Nucleus accumbens (tissue), 56 donors: ENCODE measurements at regions not wholly inside any gene's neighbourhood (a gene's known extent, or its start where the extent isn't known, plus 50 kb on each side); places are given as distances from the start of the nearest gene placed in this dataset.
"Not testable (repeated sequence)": the region's sequence is repeated elsewhere in the genome, so short reads cannot be mapped to it uniquely, and the experiment has no call there.

Experiments used
- DNase-seq, 56 donors: peaks; one replicate each; lab custom pipeline; 2025; lab: John Stamatoyannopoulos, UW

DNA sequence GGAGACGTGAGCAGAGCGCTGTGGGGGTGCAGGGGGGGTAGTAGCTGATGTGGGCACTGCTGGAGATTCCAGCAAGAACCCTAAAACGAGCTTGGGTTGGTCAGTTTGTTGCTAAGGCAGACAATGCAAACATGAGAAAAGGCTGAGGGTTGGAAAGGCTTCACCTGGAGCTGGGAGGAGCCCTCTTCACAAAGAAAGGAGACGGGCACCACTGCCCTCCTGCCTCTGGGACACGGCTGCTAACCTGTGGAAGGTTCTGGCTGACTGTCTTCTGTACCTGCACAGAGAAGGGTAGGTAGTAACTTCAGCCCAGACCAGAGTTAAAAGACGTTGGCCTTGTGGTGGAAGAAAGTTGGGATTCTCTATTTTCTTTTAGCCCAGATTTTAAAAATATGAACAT lies 108.7 kb downstream of the SUCLA2 start:
- DNase-seq = no peak

DNA sequence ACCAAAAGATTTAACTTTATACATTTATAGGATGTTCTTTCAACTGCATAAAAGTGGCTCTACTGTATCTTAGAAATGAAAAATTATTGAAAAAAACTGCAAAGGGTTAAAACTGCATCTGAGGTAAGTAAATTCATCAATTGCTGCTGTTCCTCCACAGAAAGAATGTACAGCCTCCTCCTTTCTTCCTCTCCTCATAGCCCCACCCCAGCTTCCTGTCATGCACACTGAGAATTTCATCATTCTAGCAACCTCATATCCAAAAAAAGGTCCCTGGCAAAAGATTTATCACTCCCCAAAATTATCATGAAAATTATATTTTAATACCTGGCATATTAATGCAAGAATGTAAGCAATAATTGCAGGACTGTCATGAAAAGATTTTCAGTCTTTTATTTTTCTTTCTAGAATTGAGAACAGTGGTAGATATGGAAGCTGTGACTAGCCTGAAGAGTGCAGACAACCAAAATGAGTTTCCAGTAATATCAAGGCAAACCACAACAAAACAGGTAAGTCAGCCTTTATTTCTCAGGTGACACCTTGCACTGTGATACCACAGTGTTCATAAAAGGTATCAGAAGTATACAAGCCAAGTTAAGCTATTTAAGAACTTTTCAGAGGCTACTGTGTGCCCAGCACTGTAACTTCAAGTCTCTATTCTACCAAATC lies 110.8 kb downstream of the SUCLA2 start:
- peak in 2 of 56 donors; percentile 1 to 5 for DNase-seq

DNA sequence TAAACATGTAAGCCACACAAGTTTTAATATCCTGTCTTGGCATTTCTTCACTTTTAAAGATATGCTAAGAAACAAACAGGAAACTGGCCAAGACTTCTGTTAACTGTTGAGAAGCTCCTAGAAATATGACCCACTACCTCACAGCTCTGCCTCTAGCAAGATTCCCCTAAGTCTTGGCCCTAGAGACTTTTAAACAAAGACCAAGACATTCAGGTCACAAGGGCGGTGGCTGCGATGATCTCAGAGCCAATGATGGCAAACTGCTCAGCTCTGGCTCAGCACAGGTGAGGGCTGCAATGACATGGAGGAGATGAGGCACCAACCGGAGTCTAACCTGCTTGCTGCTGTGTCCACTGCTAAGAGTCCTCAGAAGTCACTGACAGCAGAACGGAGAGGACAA lies 114.8 kb downstream of the SUCLA2 start:
- DNase-seq = no peak

DNA sequence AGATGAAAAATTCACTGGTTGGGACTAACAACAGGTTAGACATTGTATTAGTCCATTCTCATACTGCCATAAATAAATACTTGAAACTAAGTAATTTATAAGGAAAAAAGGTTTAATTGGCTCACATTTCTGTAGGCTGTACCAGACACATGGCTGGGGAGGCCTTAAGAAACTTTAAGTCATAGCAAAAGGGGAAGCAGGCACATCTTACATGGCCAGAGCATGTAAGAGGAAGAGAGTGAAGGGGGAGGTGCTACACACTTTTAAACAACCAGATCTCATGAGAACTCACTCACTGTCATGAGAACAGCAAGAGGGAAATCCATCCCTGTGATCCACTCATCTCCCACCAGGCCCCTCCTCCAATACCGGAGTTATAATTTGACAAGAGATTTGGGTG lies 125.9 kb downstream of the SUCLA2 start:
- DNase-seq = no peak

DNA sequence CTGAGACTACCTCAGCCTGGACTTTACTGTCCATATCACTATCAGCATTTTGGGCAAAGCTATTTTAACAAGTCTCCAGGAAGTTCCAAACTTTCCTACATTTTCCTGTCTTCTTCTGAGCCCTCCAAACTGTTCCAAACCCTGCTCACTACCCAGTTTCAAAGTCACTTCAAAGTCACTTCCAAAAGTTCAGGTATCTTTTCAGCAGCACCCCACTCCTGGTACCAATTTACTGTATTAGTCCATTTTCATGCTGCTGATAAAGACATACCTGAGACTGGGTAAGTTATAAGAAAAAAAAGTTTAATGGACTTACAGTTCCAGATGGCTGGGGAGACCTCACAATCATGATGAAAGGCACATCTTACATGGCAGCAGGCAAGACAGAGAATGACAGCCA lies 127.1 kb downstream of the SUCLA2 start:
- DNase-seq = not testable (repeated sequence)

DNA sequence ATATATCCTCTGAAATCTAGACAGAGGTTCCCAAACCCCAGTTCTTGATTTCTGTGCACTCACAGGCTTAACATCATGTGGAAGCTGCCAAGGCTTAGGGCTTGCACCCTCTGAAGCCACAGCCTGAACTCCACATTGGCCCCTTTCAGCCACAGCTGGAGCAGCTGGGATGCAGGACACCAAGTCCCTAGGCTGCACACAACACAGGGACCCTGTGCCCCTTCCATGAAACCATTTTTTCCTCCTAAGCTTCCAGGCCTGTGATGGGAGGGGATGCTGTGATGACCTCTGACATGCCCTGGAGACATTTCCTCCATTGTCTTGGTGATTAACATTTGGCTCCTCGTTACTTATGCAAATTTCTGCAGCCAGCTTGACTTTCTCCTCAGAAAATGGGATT lies 127.8 kb downstream of the SUCLA2 start:
- DNase-seq = not testable (repeated sequence)

DNA sequence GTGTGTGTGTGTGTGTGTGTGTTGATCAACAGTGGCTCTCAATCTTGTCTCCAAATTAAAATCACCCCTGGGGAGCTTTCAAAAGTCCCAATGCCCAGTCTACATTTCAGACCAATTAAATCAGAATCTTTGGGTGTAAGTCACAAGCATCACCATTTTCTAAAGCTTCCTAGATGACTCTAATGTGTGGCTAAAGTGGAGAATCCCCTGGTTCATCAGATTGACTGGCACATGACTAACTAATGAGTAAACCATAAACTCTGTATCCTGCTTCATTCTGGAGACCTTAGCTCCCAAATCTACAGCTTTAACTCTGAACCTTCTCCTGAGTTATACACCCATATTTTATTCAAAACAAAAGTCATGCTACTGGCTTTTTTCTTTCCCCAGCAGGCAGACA lies 131.3 kb downstream of the SUCLA2 start:
- no peak for DNase-seq

DNA sequence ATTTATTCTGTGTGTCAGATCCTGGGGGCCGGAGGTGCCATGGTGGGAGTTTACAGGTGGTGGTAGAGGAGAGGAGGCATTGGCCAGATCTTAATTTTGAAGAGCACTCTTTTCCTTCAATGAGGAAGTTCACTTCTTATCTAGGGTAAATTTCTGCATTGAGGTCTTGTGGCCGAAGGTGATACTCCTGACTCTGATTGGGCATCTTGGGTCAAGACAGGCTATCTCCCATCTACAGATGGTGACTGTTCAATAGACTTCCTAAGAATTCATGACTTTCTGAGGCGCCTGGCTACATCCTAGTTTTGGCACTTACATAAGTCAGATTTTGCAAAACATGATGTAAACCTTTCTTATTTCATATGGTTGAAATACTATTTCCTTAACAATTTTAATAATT lies 135.2 kb downstream of the SUCLA2 start:
- no peak for DNase-seq

DNA sequence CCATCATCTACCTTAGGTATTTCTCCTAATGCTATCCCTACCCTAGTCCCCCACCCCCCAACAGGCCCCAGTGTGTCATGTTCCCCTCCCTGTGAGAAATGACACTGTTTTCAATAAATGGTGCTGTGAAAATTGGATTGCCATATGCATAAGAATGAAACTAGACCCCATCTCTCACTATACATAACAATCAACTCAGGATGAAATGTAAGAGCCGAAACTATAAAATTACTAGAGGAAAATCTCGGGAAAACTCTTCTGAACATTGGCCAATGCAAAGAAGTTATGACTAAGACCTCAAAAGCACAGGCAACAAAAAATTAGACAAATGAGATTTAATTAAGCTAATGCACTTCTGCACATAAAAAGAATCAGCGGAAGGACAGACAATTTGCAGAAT lies 138.2 kb downstream of the SUCLA2 start:
- no peak for DNase-seq

DNA sequence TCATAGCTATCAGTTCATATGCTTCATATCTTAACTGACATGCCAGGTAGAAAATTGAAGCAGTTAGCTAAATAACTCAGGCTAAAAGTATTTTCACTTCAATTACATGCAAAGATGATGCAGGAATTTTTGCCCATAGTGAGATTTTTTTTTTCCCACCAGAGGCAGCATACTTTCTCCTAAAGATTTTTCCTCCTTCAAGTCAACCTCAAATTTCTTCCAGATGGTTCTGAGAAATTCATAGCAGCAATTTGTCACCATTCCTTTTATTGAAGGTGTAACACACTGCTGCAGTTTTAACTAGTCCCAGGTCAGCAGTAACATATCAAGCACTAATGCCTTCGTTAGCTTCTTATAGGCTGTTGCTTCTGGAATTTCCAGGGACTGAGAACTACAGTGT lies 141.9 kb downstream of the SUCLA2 start:
- no peak for DNase-seq

DNA sequence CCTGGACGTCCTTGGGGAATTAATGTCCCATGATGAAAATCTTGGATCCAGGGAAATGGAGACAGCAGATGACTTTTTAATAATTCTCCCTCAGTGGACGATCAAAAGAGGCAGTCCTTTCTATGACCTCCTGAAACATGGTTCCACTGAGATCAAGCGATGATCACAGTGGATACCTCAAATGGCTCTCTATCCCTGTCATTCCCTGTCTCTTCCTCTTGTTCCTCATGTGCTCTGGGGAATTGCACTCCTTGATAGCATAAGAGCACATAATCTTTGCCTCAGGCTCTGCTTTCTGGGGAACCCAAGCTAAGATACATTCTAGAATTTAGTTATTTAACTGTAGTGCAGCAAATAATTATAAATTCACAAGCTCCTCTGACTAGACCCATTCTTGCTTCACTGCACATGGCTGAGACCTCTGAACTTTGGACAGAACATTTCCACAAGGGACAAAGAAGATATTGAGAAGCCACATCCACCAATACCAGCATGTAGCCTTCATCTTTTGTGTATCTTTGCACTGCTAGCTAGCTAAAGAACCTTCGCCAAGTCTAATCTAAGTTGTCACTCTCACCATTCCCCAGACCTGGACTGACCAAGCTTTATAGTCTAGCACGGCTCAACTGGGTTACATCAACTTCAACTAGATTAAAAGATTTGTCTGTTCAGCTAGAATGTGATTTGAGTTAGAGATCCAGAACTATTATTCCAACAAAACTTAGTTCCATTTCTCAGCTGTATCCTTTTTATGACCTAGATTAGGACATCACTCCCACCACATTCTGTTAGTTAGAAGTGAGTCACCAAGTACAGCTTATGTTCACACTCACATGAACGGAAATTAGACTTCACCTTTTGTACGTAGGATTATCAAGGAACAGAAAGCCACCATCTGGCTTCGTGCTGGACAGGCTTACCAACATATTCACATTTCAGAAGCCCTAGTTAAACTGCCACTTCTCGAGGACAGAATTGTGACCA lies 142.7 kb downstream of the SUCLA2 start:
- DNase-seq = no peak

DNA sequence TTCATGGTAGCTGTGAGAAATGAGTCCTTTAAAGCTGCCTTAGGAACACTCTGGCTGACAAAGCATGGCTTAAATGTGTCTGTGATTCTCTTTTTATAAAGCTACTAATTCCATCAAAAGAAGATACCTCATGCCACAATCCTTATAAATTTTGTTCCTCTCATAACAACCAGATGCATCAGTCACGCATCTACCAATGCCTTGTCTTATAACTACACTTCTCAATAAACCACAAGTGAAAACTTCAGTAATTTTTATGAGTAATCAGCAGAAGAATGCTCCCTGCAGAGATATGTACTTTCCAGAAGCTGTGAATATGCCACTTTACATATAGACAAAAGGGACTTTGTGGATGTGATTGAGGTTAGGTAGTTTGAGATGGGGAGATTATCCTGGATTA lies 147.8 kb downstream of the SUCLA2 start:
- no peak for DNase-seq

DNA sequence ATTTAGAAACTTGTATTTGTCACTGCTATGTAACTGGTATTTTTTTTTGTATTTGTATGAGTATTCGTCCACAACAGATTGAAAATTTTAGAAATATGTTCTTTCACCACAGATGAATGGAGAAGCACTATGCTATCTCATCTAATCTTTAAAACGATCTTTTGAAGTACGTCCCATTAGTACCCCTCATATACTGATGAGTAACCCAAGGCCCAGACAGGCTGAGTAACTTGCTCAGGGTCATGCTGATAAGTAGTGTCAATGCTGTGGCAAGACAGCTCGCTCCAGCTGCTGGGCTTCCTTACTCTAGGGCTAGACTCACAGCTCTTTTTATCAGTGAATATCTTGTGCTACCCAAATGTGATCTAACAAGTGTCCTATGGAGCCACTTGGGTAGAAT lies 154.2 kb downstream of the SUCLA2 start:
- no peak for DNase-seq

DNA sequence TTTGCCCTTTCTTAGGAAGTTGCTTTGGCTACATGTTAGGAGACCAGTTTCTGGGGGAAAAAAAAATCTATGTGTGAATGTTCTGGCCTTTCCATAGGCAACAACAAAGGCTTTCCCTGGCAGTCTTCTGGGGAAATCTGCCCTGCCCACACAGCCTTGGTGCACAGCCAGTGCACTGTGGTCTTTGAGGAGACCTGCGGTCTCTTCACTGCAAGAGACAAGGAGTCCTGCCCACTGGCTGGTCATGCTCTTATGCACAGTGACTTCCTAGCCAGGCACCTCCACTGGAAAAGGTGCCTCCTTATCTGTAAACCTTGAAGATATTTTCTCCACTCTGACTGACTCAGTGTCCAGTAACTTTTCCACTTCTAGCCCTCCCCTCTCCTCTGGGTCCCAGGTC lies 155.1 kb downstream of the SUCLA2 start:
- no peak for DNase-seq

DNA sequence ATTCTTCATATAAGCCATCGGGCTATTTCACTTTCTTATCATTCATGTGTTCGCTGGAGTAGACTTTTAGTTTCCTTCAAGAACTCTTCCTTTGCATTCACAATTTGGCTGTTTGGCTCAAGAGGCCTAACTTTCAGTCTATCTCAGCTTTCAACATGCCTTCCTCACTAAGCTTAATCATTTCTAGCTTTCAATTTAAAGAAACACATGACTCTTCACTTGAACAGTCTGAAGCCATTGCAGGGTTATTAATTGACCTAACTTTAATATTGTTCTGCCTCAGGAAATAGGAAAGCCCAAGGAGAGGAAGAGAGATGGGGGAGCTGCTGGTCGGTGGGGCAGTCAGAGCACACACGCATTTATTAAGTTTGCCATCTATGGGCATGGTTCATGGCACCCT lies 158.1 kb downstream of the SUCLA2 start:
- no peak for DNase-seq

DNA sequence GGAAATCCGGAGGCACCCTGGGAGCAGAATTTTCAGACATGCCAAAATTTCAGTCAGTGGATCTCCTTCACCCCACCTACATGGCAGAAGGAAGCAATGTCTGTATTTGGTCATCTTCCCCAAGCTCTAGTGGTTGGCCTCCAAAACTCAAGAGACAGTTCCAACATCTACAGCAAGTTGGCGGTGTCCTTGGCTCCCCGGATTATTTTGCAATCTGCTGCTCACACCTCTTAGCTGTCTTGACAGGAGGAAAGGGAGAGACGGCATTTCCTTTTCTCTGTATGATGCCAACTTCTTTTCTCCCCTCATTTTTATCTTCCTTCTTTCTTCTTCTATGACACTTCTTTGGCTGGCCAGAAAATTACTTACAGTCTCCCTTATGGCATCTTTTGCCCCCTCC lies 159.9 kb downstream of the SUCLA2 start:
- no peak for DNase-seq

DNA sequence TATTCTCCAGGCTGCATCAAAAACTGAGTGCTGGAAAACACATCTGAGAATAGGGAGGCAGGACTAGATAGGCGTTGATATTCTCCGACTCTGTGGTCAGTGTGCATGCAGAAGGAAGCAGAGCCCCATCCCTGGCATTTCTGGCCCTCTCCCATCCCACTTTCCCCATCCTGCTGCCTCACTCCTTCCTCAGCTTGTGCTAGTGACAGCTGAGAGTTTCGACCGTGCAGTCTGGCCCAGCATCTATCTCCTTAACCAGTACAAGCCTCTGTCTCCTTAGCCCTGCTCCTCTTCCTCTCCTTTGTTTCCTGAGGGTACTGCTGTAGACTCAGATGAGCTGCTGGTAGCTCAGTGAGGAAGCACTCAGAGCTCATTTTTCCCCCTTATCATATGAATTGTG lies 163.2 kb downstream of the SUCLA2 start:
- peak in 1 of 56 donors; percentile 2 for DNase-seq

DNA sequence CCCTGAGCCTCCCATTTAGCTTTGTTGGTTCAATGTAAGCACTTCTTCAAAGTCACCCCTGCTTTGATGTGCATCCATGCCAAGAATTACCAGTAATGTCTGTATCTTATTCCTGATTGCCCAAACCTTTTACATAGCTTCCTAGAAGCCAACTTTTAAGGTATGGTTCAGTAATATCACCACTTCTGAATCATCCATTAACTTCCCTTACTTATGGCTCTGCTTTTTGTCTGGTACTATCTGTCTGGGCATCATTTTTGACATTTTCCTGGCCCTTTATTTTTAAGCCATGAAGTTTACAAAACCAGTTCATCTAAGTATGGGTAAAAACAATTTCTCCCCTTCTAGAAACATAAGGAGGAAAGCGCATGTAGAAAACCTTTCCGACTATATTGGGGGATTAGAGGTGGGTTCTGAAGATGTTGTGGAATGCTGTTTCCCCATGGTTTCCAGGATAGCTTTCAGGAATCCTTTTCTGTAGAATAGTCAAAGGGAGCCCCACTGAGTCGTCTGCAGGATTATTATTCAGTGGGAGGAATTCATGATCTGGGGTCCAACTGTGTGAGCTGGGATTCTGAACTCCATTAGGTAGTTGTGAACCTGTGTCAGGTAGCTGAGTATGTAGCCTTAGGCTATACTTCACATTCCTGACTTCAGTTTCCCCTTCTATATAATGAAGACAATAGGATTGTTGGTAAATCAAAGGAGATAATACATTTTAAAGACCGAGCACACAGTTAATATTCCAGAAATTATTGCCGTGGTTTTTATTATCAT lies 163.8 kb downstream of the SUCLA2 start:
- no peak for DNase-seq

DNA sequence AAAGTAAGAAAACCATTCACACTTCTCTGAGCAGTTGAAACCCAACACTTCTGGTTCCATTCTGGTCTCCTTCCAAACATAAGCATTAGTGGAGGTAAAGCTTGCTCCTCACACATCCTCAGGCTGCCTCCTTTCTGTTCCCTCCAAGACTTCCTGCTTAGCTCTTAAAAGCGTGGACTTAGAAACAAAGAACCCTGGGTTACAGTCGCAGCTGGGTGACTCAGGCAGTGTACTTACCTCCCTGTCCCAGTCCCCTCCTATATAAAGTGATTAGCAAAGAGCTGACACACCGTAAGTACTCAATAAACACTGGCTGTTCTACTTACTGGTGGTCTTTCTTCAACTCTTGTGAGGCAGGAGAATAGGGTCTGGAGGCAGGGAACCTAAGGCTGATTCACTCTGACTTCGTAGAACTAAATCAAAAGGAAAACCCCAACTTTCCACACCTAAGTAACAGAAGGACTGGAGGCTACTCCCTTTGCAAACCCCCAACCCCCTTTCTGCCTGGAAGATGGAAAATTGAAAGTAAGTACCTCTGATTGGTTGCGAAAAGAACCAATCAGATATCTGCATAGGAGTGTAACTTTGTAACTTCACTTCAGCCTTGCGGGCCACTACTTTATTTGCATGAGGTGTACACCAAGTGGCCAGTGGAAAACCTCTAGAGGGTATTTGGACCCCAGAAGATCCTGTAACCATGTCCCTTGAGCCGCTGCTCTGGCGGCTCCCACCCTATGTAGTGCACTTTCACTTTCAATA lies 165.4 kb downstream of the SUCLA2 start:
- no peak for DNase-seq

DNA sequence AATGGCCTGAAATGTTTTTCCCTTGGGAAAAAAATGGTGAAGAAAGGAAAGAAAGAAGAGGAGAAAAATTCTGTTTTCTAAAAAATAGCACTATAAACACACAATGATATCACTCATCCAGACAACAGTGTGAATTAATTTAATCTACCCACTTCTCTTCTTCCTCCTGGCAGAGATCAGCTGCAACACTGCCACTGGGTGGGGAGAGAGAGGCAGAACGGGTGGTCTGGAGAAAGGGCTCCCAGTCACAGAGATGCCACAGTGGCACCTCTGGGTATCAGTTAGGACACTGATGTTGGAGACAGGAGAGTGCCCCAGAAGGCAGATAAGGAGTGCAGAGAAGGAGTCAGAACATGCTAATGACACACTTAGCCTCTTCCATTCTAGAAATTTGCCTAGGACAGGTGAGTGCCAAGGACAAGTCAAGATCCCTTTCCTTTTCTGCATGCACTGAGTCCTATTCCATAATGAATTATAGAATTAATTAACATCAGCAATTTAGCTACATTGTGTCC lies 168.6 kb downstream of the SUCLA2 start:
- no peak for DNase-seq
